HEK293T (cell line): ENCODE measurements at regions not wholly inside any gene's neighbourhood (a gene's known extent, or its start where the extent isn't known, plus 50 kb on each side); places are given as distances from the start of the nearest gene placed in this dataset.
"Not testable (repeated sequence)": the region's sequence is repeated elsewhere in the genome, so short reads cannot be mapped to it uniquely, and the experiment has no call there.

Source experiments
- CTCF ChIA-PET: fragments of 350-600 bp; formaldehyde crosslinking; extraction: SDS; loops from one replicate; lab custom pipeline; 2021; ENCODE audit warnings: antibody characterized with exemption, inconsistent platforms; lab: Yijun Ruan, JAX
- POLR2A ChIA-PET: fragments of 350-600 bp; formaldehyde crosslinking; extraction: SDS; loops from one replicate; lab custom pipeline; 2020; ENCODE audit warnings: antibody characterized with exemption, inconsistent platforms; lab: Yijun Ruan, JAX
- DNase-seq: peaks from one replicate; pipeline ENCODE4 v3.0.0; 2012; ENCODE audit warnings: mixed read lengths; ENCODE audit errors: extremely low spot score
- ARNT ChIP-seq: fragments of 450-650 bp; IDR thresholded peaks from 2 replicates; pipeline ENCODE4 v1.6.1; 2017; ENCODE audit warnings: mild to moderate bottlenecking
- BHLHE40 ChIP-seq: fragments of 450-650 bp; IDR thresholded peaks from 2 replicates; pipeline ENCODE4 v1.6.1; 2016; ENCODE audit warnings: mild to moderate bottlenecking, moderate library complexity, borderline replicate concordance
- CTBP1 ChIP-seq: fragments of 450-650 bp; IDR thresholded peaks from 2 replicates; pipeline ENCODE4 v1.6.1; 2016; ENCODE audit warnings: borderline replicate concordance
- ELF4 ChIP-seq: fragments of 450-650 bp; IDR thresholded peaks from 2 replicates; pipeline ENCODE4 v1.6.1; 2017; ENCODE audit warnings: antibody characterized with exemption
- FOXA1 ChIP-seq: fragments of 450-650 bp; IDR thresholded peaks from 2 replicates; pipeline ENCODE4 v1.6.1; 2016; ENCODE audit warnings: mild to moderate bottlenecking
- FOXK2 ChIP-seq: fragments of 450-650 bp; IDR thresholded peaks from 2 replicates; pipeline ENCODE4 v1.6.1; 2016; ENCODE audit warnings: mild to moderate bottlenecking
- FOXM1 ChIP-seq: fragments of 450-650 bp; IDR thresholded peaks from 2 replicates; pipeline ENCODE4 v1.6.1; 2017; ENCODE audit warnings: mild to moderate bottlenecking, borderline replicate concordance
- HDGF ChIP-seq: fragments of 450-650 bp; IDR thresholded peaks from 2 replicates; pipeline ENCODE4 v1.6.1; 2017; ENCODE audit warnings: antibody characterized with exemption, borderline replicate concordance
- L3MBTL2 ChIP-seq: fragments of 450-650 bp; conservative IDR thresholded peaks from 2 replicates; pipeline ENCODE4 v1.6.1; 2016; ENCODE audit warnings: mild to moderate bottlenecking
- LEF1 ChIP-seq: fragments of 450-650 bp; IDR thresholded peaks from 2 replicates; pipeline ENCODE4 v1.6.1; 2017; ENCODE audit warnings: mild to moderate bottlenecking, borderline replicate concordance
- NFRKB ChIP-seq: fragments of 450-650 bp; IDR thresholded peaks from 2 replicates; pipeline ENCODE4 v1.6.1; 2016; ENCODE audit warnings: mild to moderate bottlenecking, moderate library complexity
- PKNOX1 ChIP-seq: fragments of 450-650 bp; IDR thresholded peaks from 2 replicates; pipeline ENCODE4 v1.6.1; 2016
- SP1 ChIP-seq: fragments of 450-650 bp; IDR thresholded peaks from 2 replicates; pipeline ENCODE4 v1.6.1; 2017
- SUZ12 ChIP-seq: fragments of 450-650 bp; IDR thresholded peaks from 2 replicates; pipeline ENCODE4 v1.6.1; 2016; ENCODE audit warnings: mild to moderate bottlenecking
- TARDBP ChIP-seq: fragments of 450-650 bp; IDR thresholded peaks from 2 replicates; pipeline ENCODE4 v1.6.1; 2016
- ZNF384 ChIP-seq: fragments of 450-650 bp; IDR thresholded peaks from 2 replicates; pipeline ENCODE4 v1.6.1; 2016

- DNase-seq = no peak
- TF ChIP-seq FOXA1 = no peak
- no peak for TF ChIP-seq CTBP1
- TF ChIP-seq PKNOX1 = no peak
- no peak for TF ChIP-seq TARDBP
- TF ChIP-seq HDGF = no peak
- TF ChIP-seq SUZ12 = no peak
- no peak for TF ChIP-seq SP1
- TF ChIP-seq FOXM1 = no peak
- no peak for TF ChIP-seq LEF1
- no peak for TF ChIP-seq FOXK2
- TF ChIP-seq ELF4 = no peak
- no peak for TF ChIP-seq ARNT
- TF ChIP-seq ZNF384 = no peak
- no peak for TF ChIP-seq NFRKB
- ChIA-PET CTCF (no interaction called here), POLR2A (interaction anchor here (1.6 kb wide), 1 partner anchor 69 kb away, joined by 3 read pairs; the partner anchor contains the start of gene USP11)
Measured at GRCh38 chrX:47302396-47302795, 68.0 kb upstream of the ZNF157 start.

GRCh38 chrX:47306471-47307023, 63.8 kb upstream of the ZNF157 start:
- DNase-seq, CTCF ChIA-PET, POLR2A ChIA-PET: not testable (repeated sequence)

- POLR2A ChIA-PET = interaction anchor here (1.1 to 1.6 kb wide), 4 partner anchors 50 to 117 kb away, joined by 3 to 8 read pairs (median 4); partner anchors contain the start of genes CDK16 and USP11
- CTCF ChIA-PET = interaction anchor here (0.5 to 1.8 kb wide), 7 partner anchors 9 to 228 kb away, joined by 3 to 6 read pairs (median 3); no protein-coding TSS in a partner anchor
- peak; percentile 76 for DNase-seq
- no peak for TF ChIP-seq BHLHE40
- peak; percentile 97 for TF ChIP-seq ZNF384
- TF ChIP-seq CTBP1 = no peak
Measured at GRCh38 chrX:47311932-47312774, 58.2 kb upstream of the ZNF157 start.

GRCh38 chrX:47313056-47313455, 57.3 kb upstream of the ZNF157 start:
- DNase-seq = no peak
- TF ChIP-seq SUZ12 = no peak
- TF ChIP-seq TARDBP = no peak
- no peak for TF ChIP-seq ZNF384
- no peak for TF ChIP-seq SP1
- TF ChIP-seq CTBP1 = no peak
- TF ChIP-seq FOXK2 = no peak
- no peak for TF ChIP-seq PKNOX1
- TF ChIP-seq FOXA1 = no peak
- no peak for TF ChIP-seq BHLHE40
- TF ChIP-seq ELF4 = no peak
- no peak for TF ChIP-seq ARNT
- no peak for TF ChIP-seq LEF1
- no peak for TF ChIP-seq FOXM1
- no peak for TF ChIP-seq NFRKB
- no peak for TF ChIP-seq L3MBTL2
- TF ChIP-seq HDGF = no peak
- POLR2A ChIA-PET = interaction anchor here (0.5 to 1.6 kb wide), 3 partner anchors 47 to 118 kb away, joined by 3 to 8 read pairs (median 5); partner anchors contain the start of gene USP11
- CTCF ChIA-PET = interaction anchor here (0.9 to 1.8 kb wide), 5 partner anchors 13 to 227 kb away, joined by 3 to 4 read pairs (median 3); no protein-coding TSS in a partner anchor

- no peak for TF ChIP-seq FOXK2
- TF ChIP-seq FOXM1 = no peak
- no peak for TF ChIP-seq ELF4
- no peak for TF ChIP-seq L3MBTL2
- TF ChIP-seq HDGF = no peak
- TF ChIP-seq SP1 = no peak
- no peak for TF ChIP-seq BHLHE40
- no peak for TF ChIP-seq LEF1
- no peak for TF ChIP-seq CTBP1
- no peak for TF ChIP-seq ZNF384
- no peak for TF ChIP-seq NFRKB
- no peak for TF ChIP-seq PKNOX1
- TF ChIP-seq SUZ12 = no peak
- TF ChIP-seq FOXA1 = no peak
- TF ChIP-seq TARDBP = no peak
- no peak for TF ChIP-seq ARNT
- POLR2A ChIA-PET = no interaction called here
Measured at GRCh38 chrX:47316276-47317025, 53.9 kb upstream of the ZNF157 start.

More at GRCh38 chrX:47316276-47317025, 53.9 kb upstream of the ZNF157 start:
- DNase-seq = peak; percentile 33
- CTCF ChIA-PET = interaction anchor here (0.6 kb wide), 1 partner anchor 909 kb away, joined by 3 read pairs; no protein-coding TSS in a partner anchor
